ENCODE measurements at regions not wholly inside any gene's neighbourhood (a gene's known extent, or its start where the extent isn't known, plus 50 kb on each side); places are given as distances from the start of the nearest gene placed in this dataset.

DNA sequence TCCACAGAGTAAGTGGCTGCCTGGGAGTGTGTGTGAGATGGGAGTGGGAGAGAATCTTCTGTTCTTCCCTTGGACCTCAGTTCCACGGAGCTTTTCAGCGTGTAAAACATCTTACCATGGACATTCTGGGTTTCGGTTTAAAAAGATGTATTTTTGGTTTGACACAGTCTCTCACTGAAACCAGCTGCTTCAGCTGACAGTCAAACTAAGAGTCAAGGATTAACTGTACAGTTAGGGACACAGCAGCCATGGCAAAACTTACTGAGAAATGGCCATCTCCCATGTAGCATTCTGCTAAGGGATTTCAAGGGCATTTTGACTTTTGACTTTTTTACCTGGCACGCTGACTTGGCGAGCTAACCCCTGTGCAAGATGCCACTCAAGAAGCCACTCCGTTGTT lies 93.8 kb upstream of the IL12B start:
- DNase-seq = no peak

GRCh38 chr5:159426694-159427093 lies 96.4 kb upstream of the IL12B start:
- DNase-seq = no peak

GRCh38 chr5:159427180-159428012 lies 97.1 kb upstream of the IL12B start:
- DNase-seq = no peak

DNA sequence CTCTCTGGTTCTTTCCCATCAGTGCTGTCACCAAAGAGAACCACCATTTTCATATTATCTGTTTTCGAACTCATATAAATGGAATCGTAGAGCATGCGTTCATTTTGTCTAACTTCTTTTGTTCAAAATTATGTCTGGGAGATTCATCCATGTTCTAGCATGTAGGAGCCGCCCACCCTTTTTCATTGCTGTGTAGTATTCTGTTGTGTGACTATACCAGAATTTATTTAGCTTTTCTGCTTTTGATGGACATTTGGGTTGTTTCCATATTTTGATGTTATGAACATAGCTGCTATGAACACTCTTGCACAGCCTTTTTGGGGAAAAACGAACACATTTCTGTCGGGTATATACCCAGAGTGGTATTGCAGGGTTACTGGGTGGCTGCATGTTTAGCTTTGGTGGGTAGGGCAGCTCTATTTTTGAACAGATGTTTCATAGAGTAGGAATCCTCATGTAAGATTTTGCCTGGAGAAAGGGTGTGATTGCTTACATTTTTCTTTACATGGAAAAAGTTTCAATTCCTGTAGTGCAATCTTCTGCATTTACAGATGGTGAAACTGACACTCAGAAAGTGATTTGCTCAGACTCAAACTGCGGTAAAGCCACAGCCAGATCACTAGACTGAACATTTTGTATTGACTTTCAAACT lies 100.2 kb upstream of the IL12B start:
- no peak for DNase-seq

GRCh38 chr5:159435855-159436254 lies 105.6 kb upstream of the IL12B start:
- no peak for DNase-seq

DNA sequence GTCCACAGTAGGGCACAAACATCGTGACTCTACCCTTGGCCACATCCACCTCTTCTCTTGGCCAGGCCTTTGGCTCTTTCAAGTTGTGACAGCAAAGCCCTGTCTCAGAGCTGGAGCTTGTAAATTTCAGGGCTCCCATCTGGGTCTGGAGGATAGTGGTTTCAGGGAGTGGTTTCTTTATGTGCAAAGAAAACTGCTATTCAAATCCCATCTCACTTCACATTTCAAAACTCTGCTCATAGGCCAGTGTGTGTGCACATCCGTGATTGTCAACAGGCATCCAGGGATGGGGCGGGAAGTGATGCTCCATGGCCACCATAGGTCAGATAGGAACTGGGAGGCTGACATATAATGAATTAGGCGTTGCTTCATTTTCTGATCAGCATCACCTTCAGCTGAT lies 107.8 kb upstream of the IL12B start:
- DNase-seq = no peak

GRCh38 chr5:159439002-159439401 lies 108.7 kb upstream of the IL12B start:
- DNase-seq = no peak

DNA sequence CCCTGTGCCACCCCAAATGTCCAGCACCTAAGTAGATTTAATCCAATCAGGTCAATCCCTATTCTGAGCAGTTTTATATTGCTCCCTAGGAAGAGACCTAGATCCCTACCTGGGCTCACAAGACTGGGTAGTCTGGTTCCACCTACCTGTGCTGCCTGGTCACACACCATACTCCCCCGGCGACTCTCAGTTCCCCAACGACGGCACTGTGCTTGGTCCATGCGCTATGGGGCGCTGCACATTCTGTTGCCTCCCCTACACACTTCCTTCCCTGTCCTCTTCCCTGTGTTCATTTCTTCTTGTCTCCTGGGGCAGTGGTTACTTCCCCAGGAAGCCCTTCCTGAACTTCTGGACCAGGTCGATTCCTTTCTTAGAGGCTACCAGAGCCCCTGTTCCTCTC lies 109.9 kb upstream of the IL12B start:
- DNase-seq = no peak

DNA sequence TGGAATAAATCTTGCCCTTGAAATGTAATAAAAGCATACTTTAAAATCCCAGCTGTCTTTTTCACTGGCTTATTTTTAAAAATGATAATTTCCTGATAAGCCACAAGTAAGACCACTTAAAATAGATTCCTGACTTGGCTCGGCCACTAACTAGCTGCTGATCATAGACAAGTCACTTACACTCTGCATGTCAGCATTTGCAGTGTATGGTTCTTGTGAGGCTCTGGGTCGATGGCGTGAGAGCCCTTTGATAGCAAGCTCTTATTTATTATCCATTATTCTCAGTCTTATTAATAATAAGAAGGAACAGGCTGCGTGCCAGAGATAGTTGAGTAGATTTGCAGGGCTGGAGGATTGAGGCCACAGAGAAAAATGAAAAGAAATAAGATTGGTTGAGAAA lies 110.7 kb upstream of the IL12B start:
- no peak for DNase-seq

GRCh38 chr5:159441441-159441840 lies 111.2 kb upstream of the IL12B start:
- DNase-seq = no peak

DNA sequence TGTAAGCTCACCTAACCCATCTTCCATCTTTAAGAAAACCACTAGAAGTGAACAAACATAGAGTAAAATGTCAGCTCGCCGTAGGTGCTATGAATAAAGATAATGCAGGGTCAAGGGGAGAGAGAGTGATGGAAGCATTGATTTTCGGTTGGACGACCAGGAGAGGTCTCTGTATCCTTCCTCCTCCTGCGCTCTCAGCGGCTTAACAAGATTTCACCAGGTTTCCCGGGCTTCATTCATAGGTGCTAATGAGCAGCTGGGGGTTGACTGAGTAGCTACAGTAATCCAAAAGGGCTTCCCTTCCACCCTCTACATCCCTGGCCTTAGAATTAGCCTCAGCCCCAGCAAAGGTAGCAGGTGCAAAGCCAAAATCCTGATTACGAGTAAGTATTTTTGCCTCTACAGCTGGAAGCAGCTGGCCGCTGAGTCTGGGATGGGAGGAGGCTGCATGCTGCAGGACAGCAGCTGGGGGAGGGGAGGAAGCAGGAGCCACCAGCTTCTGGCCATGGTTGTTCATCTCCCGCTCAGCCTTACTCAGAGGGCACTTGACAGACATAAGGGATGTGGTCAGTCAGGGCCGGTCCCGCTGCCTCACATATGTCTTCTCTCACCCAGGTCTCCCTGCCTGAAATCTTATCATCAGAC lies 112.0 kb upstream of the IL12B start:
- DNase-seq = no peak

- no peak for DNase-seq
Observed at GRCh38 chr5:159444441-159445082, 114.3 kb upstream of the IL12B start.

GRCh38 chr5:159447116-159447515 lies 116.8 kb upstream of the IL12B start:
- DNase-seq = no peak

GRCh38 chr5:159448841-159449407 lies 118.6 kb upstream of the IL12B start:
- no peak for DNase-seq

- DNase-seq = no peak
Observed at GRCh38 chr5:159449925-159450324, 119.6 kb upstream of the IL12B start.

GRCh38 chr5:159450417-159450816 lies 120.1 kb upstream of the IL12B start:
- no peak for DNase-seq

DNA sequence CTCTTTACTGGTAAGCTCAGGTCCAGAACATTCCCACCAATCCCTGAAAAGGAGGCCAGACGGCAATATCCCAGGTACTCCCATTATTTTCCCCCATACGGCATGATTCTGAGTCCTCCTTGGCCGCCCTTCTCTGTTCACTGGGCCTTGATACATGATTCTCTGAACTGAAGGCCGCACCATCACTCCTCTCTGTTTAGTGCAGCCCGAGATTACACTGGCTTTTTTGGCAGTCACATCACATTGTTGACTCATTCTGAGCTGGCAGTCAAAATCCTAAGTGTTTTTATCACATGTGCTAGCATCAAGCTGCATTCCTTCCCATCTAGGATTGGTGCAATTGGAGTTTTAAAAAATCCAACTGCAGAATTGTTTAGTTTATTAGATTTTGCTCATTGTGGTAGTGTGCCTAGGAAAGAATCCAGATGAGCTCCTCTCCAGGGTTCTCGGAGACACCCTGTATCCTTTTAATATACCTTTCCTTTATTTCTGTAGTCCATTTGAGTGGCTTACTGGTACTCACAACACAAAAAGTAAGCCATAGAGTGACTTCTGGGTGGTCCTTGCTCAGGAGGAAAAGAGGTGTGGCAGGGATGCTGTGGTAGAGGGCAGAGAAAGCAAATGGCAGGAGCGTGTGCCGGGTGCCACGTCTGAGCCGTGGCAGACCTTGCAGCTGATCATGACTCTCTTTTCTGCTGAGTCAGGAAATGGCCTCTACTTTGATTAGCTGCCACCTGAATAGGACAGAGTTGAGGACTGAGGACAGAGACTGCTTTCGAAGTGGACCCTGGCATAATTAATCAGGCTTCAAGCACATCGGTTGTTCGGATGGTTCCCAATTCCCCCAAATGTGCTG lies 121.1 kb upstream of the IL12B start:
- DNase-seq = no peak

DNA sequence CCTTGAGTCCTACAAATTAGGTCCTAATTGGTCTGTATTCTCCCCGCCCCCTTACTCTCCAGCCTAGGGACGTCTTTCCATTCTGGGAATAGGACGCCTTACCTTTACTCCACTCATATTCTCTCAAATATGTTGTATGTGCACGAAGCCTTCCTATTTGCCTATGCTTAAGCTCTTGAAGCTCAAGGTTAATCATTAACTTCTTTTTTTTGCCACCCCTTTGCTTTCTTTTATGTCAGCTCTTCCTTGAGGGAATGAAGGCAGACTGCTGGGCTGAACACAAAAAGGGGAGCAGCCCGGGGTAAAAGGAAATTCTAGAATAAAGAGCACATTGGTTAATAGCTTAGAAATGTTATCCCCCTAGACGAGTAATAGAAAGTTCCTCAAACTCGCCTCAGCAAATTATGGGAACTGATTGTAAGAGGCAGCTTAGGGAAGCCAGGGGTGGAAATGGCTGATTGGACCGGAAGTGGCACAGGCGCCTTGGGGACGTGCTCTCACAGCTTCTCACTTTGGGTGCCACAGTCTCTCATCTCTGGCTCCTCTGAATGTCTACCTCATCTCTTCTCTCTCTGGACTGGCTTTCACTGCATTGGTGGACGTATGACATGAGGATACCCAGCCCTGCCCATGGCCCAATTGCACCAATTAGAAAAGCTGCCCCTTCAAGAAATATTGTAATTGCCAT lies 122.3 kb upstream of the IL12B start:
- no peak for DNase-seq

- no peak for DNase-seq
Observed at GRCh38 chr5:159453209-159453608, 122.9 kb upstream of the IL12B start.

GRCh38 chr5:159456261-159456660 lies 126.0 kb upstream of the IL12B start:
- no peak for DNase-seq

DNA sequence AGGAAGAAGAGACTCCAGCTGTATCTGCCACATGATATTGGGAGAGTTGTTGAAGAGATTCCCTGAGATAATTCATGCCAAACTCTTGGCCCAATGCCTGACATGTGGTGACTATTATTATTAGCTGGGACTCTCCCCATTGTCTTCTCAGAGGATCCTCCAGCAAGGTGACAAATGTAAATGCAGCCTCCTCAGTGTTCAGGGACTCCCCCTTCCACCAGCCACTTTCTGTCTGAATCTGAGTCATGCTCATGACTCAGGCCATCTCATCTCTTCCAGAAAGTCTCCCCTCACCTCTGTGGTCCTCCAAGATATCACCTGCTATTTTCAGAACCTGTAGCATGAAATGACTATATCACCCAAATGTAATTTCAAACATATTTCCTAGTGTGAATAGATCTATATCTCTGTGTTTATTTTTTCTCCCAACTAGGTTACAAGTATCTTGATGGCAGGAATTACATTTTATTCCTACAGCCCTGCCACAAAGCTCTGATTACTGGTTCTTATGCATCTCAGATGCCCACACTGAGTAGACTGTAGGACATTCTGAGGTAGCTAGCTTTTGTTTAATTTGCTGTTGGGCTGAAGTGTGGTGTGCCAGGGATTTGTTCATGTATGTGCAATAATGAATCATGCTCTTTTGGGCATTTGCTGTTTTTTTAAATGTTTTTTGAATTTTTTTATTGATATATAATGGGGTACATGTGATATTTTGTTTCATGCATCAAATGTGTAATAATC lies 126.6 kb upstream of the IL12B start:
- no peak for DNase-seq

Measured in activated CD4-positive, alpha-beta T cell treated with anti-CD3 and anti-CD28 coated beads for 1 hour (primary cell).